ENCODE measurements at regions not wholly inside any gene's neighbourhood (a gene's known extent, or its start where the extent isn't known, plus 50 kb on each side); places are given as distances from the start of the nearest gene placed in this dataset.
A peak's percentile ranks its signal among the peaks of the same experiment; 100 is the strongest.

DNA sequence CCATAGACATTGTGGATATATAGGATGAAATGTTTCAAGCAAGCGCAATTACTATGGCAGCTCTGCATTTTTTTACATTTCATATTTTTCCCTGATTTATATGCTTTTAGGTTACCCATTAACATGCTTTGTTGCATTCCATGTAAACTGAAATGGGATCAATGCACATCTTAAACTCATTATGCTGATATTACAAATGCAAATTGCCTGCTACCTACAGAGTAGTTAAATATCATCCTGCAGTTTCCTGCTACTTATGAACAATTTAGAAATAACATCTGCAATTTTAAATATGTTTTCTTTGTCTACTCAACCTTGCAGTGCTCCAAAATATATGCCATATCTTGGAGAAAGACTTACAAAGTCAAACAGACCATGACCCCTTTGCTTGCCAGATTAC lies 526.9 kb upstream of the NECTIN3 start:
- no peak for DNase-seq (ENCODE audit: low read depth)
- H3K9ac ChIP-seq (ENCODE audit: low read length): no peak overlapping the region
- H3K4me3 ChIP-seq (ENCODE audit: low read length): no peak overlapping the region
- H3K36me3 ChIP-seq (ENCODE audit: control insufficient read depth, insufficient read depth, low read length, severe bottlenecking): no peaks in the 10 kb centered on the region
- no peaks in the 10 kb centered on the region for H3K27me3 ChIP-seq (replicated peaks; ENCODE audit: control insufficient read depth, insufficient read depth, low read length)
- H3K4me1 ChIP-seq (ENCODE audit: control insufficient read depth, insufficient read depth, low read length): no peaks in the 10 kb centered on the region
- H3K9me3 ChIP-seq (ENCODE audit: control insufficient read depth, low read length): no peaks in the 10 kb centered on the region

DNA sequence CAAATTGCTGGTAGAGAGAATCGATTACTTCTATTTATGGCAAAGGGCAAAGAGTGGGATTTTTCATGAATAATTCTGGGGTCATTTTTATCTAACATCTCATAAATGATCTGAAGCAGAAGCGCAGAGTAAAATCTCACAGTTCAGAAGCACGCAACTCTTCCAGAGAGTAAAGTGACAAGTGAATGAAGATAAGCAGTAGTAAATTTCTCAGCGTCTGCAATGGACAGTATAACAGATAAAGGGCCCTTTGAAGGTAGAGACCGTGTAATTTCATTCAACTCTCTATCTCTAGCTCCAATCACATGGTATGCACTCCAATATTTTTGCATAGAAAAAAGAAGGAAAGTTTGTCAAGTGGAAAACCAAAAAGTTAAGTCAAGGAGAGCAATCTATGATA lies 521.1 kb upstream of the NECTIN3 start:
- no peak overlapping the region for H3K4me3 ChIP-seq (ENCODE audit: low read length)
- no peaks in the 10 kb centered on the region for H3K9me3 ChIP-seq (ENCODE audit: control insufficient read depth, low read length)
- DNase-seq (ENCODE audit: low read depth): no peak

DNA sequence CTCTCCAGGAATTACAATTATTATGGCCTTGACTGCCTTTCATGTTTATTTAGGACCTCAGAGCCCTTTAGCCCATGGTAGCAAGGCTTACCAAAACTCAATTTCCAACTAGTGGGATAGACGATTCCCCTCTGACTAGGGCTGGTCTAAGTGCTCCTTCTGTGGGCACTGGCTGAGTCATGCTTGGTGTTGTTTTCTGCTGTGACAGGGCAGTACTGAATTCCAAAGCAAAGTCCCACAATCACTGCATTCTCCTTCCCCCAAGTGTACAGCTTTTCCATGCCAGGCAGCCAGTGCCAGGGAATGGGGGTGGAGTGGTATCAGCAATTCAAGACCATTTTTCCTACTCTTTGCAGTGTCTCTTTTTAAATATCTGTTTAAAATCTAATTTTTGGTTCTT lies 509.0 kb upstream of the NECTIN3 start:
- H3K9me3 ChIP-seq (ENCODE audit: control insufficient read depth, low read length): no peaks in the 10 kb centered on the region

More for the DNA sequence above, 521.1 kb upstream of the NECTIN3 start:
- no peaks in the 10 kb centered on the region for H3K27me3 ChIP-seq (replicated peaks; ENCODE audit: control insufficient read depth, insufficient read depth, low read length)
- H3K4me1 ChIP-seq (ENCODE audit: control insufficient read depth, insufficient read depth, low read length): no peaks in the 10 kb centered on the region
- no peaks in the 10 kb centered on the region for H3K36me3 ChIP-seq (ENCODE audit: control insufficient read depth, insufficient read depth, low read length, severe bottlenecking)
- H3K9ac ChIP-seq (ENCODE audit: low read length): no peak overlapping the region

DNA sequence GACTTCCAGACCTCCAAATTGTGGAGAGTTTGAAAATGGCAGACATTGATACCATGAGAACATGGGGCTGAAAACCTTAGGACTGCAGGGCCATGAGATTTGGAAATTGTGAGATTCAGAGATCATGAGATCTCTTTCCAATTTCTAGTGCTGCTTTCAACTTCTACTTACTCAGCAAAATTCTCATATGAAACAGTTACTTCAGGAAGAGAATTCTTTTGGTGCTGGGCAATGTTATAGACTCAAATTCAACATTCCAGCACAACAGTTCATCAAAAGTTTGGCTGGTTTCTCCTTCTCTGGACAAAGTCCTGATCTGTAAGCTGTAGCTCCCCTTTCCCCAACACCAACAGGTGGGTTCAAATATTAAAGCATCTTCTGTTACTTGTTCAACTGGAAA lies 506.9 kb upstream of the NECTIN3 start:
- H3K9ac ChIP-seq (ENCODE audit: low read length): no peak overlapping the region
- no peak overlapping the region for H3K4me3 ChIP-seq (ENCODE audit: low read length)
- H3K36me3 ChIP-seq (ENCODE audit: control insufficient read depth, insufficient read depth, low read length, severe bottlenecking): no peaks in the 10 kb centered on the region
- no peaks in the 10 kb centered on the region for H3K27me3 ChIP-seq (replicated peaks; ENCODE audit: control insufficient read depth, insufficient read depth, low read length)
- DNase-seq (ENCODE audit: low read depth): peak; percentile 20
- H3K9me3 ChIP-seq (ENCODE audit: control insufficient read depth, low read length): no peaks in the 10 kb centered on the region
- H3K4me1 ChIP-seq (ENCODE audit: control insufficient read depth, insufficient read depth, low read length): peaks cover 10% of the 10 kb centered on the region

More for the DNA sequence above, 509.0 kb upstream of the NECTIN3 start:
- Histone ChIP-seq H3K36me3 (ENCODE audit: control insufficient read depth, insufficient read depth, low read length, severe bottlenecking) (no peaks in the 10 kb centered on the region), H3K4me3 (ENCODE audit: low read length) (no peak overlapping the region), H3K4me1 (ENCODE audit: control insufficient read depth, insufficient read depth, low read length) (no peaks in the 10 kb centered on the region), H3K27me3 (replicated peaks; ENCODE audit: control insufficient read depth, insufficient read depth, low read length) (no peaks in the 10 kb centered on the region), H3K9ac (ENCODE audit: low read length) (no peak overlapping the region)
- no peak for DNase-seq (ENCODE audit: low read depth)

DNA sequence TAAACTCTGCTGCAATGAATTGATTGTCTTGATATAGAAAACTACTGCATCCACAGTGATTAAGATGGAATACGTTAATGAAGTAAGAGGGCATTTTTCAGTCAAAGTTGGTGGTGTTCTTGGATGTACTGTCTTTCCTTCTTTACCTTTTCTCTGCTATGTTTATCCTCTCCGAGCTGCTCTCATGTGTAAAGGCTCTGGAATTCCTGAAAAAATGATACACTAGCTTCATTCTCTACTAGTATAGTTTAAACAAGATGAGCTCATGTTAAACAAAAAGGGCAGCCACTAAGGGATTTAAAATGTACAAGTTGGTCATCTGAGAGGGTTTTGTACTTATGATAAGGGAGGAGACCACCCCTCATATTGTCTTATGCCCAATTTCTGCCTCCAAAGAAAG lies 504.6 kb upstream of the NECTIN3 start:
- H3K9ac ChIP-seq (ENCODE audit: low read length): no peak overlapping the region
- H3K4me3 ChIP-seq (ENCODE audit: low read length): no peak overlapping the region
- no peaks in the 10 kb centered on the region for H3K27me3 ChIP-seq (replicated peaks; ENCODE audit: control insufficient read depth, insufficient read depth, low read length)
- H3K4me1 ChIP-seq (ENCODE audit: control insufficient read depth, insufficient read depth, low read length): peaks cover 16% of the 10 kb centered on the region
- no peaks in the 10 kb centered on the region for H3K36me3 ChIP-seq (ENCODE audit: control insufficient read depth, insufficient read depth, low read length, severe bottlenecking)
- H3K9me3 ChIP-seq (ENCODE audit: control insufficient read depth, low read length): no peaks in the 10 kb centered on the region
- DNase-seq (ENCODE audit: low read depth): no peak

DNA sequence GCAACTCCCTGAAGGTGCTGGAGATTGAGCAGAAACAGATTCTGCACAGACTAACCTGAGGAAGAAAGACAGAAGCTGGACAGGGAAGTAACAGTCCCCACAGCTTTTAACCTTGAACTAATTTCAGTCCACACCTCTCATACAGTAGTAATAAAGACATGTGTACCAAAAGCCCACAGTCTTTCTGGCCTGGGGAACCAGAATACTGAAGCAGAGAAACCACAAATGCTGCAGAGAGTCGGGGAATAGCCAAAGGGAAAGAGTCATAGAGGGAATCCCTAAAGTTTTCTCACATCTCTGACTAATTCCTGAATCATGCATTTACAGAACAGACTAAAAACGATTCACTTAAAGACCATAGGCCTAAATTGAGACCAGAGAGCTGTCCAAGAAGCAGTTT lies 503.4 kb upstream of the NECTIN3 start:
- Histone ChIP-seq H3K4me3 (ENCODE audit: low read length) (no peak overlapping the region), H3K36me3 (ENCODE audit: control insufficient read depth, insufficient read depth, low read length, severe bottlenecking) (no peaks in the 10 kb centered on the region), H3K9ac (ENCODE audit: low read length) (no peak overlapping the region), H3K4me1 (ENCODE audit: control insufficient read depth, insufficient read depth, low read length) (peaks cover 16% of the 10 kb centered on the region), H3K9me3 (ENCODE audit: control insufficient read depth, low read length) (no peaks in the 10 kb centered on the region), H3K27me3 (replicated peaks; ENCODE audit: control insufficient read depth, insufficient read depth, low read length) (no peaks in the 10 kb centered on the region)
- peak; percentile 73 for DNase-seq (ENCODE audit: low read depth)

DNA sequence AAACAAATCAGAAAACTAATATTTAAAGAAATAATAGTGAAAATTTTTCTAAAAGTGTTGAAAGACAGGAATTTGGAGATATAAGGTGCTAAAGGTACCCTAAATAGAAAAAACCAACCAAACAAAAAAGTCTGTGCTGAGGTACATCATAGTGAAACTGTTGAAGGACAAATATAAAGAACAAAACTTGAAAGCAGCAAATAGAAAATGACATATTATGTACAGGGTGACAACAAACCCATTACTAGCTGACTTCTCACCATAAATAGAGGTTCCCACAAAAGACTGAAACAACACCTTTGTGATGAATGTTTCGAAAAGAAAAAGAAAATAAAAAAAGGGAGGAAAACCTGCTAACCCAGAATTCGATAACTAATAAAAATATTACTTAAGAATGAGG lies 502.5 kb upstream of the NECTIN3 start:
- DNase-seq (ENCODE audit: low read depth): no peak
- no peaks in the 10 kb centered on the region for H3K9me3 ChIP-seq (ENCODE audit: control insufficient read depth, low read length)
- peaks cover 16% of the 10 kb centered on the region for H3K4me1 ChIP-seq (ENCODE audit: control insufficient read depth, insufficient read depth, low read length)
- H3K36me3 ChIP-seq (ENCODE audit: control insufficient read depth, insufficient read depth, low read length, severe bottlenecking): no peaks in the 10 kb centered on the region
- H3K9ac ChIP-seq (ENCODE audit: low read length): no peak overlapping the region
- no peak overlapping the region for H3K4me3 ChIP-seq (ENCODE audit: low read length)
- H3K27me3 ChIP-seq (replicated peaks; ENCODE audit: control insufficient read depth, insufficient read depth, low read length): no peaks in the 10 kb centered on the region

DNA sequence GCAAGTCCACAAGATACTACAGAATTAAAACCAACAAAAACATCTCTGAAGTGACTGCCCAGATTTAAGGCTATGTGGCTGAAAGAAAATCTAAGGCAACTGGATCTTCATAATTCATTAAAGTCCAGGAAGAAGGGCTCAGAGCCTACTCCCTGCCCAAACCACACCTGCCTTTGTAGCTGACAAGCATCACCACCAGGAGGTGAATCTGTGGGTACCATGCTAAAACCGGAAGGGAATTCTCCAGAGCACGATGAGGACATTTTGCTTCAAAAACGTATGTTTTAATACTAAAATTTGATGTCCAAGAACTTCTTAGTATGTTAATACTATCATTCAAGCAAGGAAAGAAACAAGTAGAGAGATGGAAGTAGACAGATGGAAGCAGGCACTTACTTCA lies 495.9 kb upstream of the NECTIN3 start:
- Histone ChIP-seq H3K27me3 (replicated peaks; ENCODE audit: control insufficient read depth, insufficient read depth, low read length) (no peaks in the 10 kb centered on the region), H3K9me3 (ENCODE audit: control insufficient read depth, low read length) (no peaks in the 10 kb centered on the region), H3K4me3 (ENCODE audit: low read length) (no peak overlapping the region), H3K4me1 (ENCODE audit: control insufficient read depth, insufficient read depth, low read length) (peaks cover 31% of the 10 kb centered on the region), H3K36me3 (ENCODE audit: control insufficient read depth, insufficient read depth, low read length, severe bottlenecking) (no peaks in the 10 kb centered on the region), H3K9ac (ENCODE audit: low read length) (no peak overlapping the region)
- DNase-seq (ENCODE audit: low read depth): no peak

DNA sequence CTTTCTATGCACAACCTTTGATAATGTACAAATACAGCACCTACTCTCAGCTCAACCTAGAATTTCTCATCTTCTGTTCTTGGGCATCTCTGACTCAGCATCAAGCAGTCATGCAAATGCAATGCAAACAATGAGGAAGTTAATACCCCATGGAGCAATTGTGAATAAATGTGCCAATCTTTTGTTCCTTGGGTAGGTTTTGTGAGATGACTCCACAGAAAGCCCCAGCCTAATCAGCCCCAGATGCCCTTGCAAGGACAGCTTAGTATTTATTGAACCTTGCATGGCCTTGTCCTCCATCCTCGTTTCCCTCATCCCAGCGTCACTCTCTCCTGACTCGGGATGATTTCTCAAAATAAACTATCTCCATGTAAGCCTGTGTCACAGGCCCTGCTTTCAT lies 494.7 kb upstream of the NECTIN3 start:
- DNase-seq (ENCODE audit: low read depth): peak; percentile 93

DNA sequence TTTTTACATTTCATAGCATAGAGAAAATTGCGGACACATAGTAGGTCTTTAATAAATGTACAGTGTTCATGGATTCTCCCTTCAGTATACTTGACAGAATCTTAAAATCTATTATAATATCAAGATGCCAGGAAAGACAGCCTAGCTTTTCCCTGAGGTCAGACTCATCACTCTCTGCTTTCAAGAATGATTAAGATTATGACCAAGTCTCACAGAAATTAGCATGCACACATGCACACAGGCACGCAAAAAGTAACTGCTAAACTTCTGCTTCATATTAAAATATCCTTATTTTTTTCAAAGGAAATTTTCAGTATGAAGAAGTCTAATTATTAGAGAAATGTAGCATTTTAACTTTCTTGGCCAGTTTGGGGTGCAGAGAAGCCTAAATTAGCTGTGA lies 493.8 kb upstream of the NECTIN3 start:
- no peak for DNase-seq (ENCODE audit: low read depth)
- H3K4me3 ChIP-seq (ENCODE audit: low read length): no peak overlapping the region
- H3K27me3 ChIP-seq (replicated peaks; ENCODE audit: control insufficient read depth, insufficient read depth, low read length): no peaks in the 10 kb centered on the region

More for the DNA sequence above, 494.7 kb upstream of the NECTIN3 start:
- H3K4me1 ChIP-seq (ENCODE audit: control insufficient read depth, insufficient read depth, low read length): peaks cover 30% of the 10 kb centered on the region
- no peaks in the 10 kb centered on the region for H3K27me3 ChIP-seq (replicated peaks; ENCODE audit: control insufficient read depth, insufficient read depth, low read length)
- H3K9me3 ChIP-seq (ENCODE audit: control insufficient read depth, low read length): no peaks in the 10 kb centered on the region
- peak overlapping the region; percentile 53 for H3K9ac ChIP-seq (ENCODE audit: low read length)
- peak overlapping the region; percentile 7 for H3K4me3 ChIP-seq (ENCODE audit: low read length)
- H3K36me3 ChIP-seq (ENCODE audit: control insufficient read depth, insufficient read depth, low read length, severe bottlenecking): no peaks in the 10 kb centered on the region

DNA sequence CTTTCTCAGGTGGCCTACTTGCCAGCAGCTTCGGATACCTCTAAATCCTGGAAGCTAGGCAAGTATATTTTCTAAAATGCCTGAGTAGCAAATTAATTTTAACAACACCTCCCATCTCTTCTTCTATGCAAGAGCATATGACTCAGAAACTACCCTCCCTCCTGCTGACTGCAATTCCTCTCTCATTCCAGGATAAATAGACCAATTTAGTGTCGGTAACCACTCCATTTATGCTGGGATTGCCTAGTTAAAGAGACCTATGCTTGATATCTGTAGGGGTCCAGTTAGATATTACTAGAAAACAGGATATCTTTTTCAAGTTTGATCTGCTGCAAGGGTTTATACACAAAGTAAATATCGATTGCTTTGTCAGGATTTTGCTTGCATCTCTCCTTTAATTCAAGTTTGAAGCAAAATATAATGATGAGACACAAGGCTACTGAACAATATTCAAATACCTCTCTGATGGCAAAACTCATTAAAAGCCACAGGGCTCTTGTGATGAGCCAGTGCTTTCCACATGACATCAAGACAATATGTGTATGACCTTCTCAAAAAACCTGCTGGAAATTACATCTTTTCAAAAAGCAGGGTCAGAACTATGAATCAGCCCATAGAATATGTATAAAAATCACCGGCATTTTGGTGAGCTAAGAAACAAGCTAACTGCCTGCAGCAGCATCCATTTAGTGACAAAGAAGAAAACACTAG lies 491.6 kb upstream of the NECTIN3 start:
- peaks cover 36% of the 10 kb centered on the region for H3K4me1 ChIP-seq (ENCODE audit: control insufficient read depth, insufficient read depth, low read length)
- no peaks in the 10 kb centered on the region for H3K9me3 ChIP-seq (ENCODE audit: control insufficient read depth, low read length)
- H3K27me3 ChIP-seq (replicated peaks; ENCODE audit: control insufficient read depth, insufficient read depth, low read length): no peaks in the 10 kb centered on the region
- H3K4me3 ChIP-seq (ENCODE audit: low read length): no peak overlapping the region
- H3K9ac ChIP-seq (ENCODE audit: low read length): no peak overlapping the region
- DNase-seq (ENCODE audit: low read depth): peak; percentile 62
- no peaks in the 10 kb centered on the region for H3K36me3 ChIP-seq (ENCODE audit: control insufficient read depth, insufficient read depth, low read length, severe bottlenecking)

More for the DNA sequence above, 493.8 kb upstream of the NECTIN3 start:
- Histone ChIP-seq H3K9me3 (ENCODE audit: control insufficient read depth, low read length) (no peaks in the 10 kb centered on the region), H3K36me3 (ENCODE audit: control insufficient read depth, insufficient read depth, low read length, severe bottlenecking) (no peaks in the 10 kb centered on the region), H3K4me1 (ENCODE audit: control insufficient read depth, insufficient read depth, low read length) (peaks cover 30% of the 10 kb centered on the region), H3K9ac (ENCODE audit: low read length) (peak overlapping the region; percentile 53)

DNA sequence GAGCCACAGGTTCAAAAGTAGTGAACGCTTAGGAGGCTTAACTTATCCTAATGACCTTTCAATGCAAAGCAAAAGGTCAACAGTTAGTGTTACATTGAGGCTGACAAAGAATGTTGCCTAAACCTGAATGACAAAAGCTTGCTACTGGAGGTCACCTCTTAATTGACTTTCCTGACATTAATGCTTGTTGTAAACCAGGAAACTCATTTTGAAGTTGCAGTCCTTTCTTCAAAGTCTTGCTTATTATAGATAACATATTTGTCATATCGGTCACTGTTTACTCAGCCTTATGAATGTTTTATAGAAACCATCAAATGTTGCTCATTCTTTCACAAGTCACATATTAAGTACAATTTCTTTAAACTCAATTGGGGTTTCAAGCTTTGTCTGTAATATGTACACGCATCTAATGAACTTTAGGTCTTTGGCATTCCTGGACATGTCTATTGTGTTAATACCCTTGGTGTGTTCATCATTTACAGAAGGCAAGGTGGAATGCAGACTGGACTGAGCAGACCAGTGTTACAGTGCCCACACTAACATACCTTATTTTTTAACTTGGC lies 488.2 kb upstream of the NECTIN3 start:
- no peaks in the 10 kb centered on the region for H3K36me3 ChIP-seq (ENCODE audit: control insufficient read depth, insufficient read depth, low read length, severe bottlenecking)
- H3K4me1 ChIP-seq (ENCODE audit: control insufficient read depth, insufficient read depth, low read length): peaks cover 16% of the 10 kb centered on the region
- DNase-seq (ENCODE audit: low read depth): no peak
- H3K4me3 ChIP-seq (ENCODE audit: low read length): no peak overlapping the region
- H3K27me3 ChIP-seq (replicated peaks; ENCODE audit: control insufficient read depth, insufficient read depth, low read length): no peaks in the 10 kb centered on the region
- no peaks in the 10 kb centered on the region for H3K9me3 ChIP-seq (ENCODE audit: control insufficient read depth, low read length)
- no peak overlapping the region for H3K9ac ChIP-seq (ENCODE audit: low read length)
